Endothelial cell of umbilical vein (primary cell): ENCODE measurements at regions not wholly inside any gene's neighbourhood (a gene's known extent, or its start where the extent isn't known, plus 50 kb on each side); places are given as distances from the start of the nearest gene placed in this dataset.
A peak's percentile ranks its signal among the peaks of the same experiment; 100 is the strongest.

ENCODE experiments used
- BruUV-seq: library from RNA; stranded (reverse); fragments of 400-500 nt; replicated peaks from 2 replicates; lab custom pipeline; 2021; lab: Mats Ljungman, UMichigan
- CTCF ChIA-PET: fragments of 300-600, 350-600 bp; sonication (Branson Sonifier 250); formaldehyde crosslinking; loops from one replicate; lab custom pipeline; 2021; ENCODE audit warnings: antibody characterized with exemption, inconsistent platforms; lab: Charles Lee
- POLR2A ChIA-PET: fragments of 300-600, 350-600 bp; sonication (Branson Sonifier 250); formaldehyde crosslinking; loops from one replicate; lab custom pipeline; 2021; ENCODE audit warnings: antibody characterized with exemption, inconsistent platforms; lab: Charles Lee
- DNase-seq: peaks from one replicate; pipeline ENCODE4 v3.0.0-alpha.2; 2011; ENCODE audit warnings: low read depth, low spot score
- FAIRE-seq: peaks from 2 replicates; lab custom pipeline; 2011; peaks lifted over from hg19 to GRCh38; lab: Jason Lieb, UNC
- H2AFZ ChIP-seq: 2 replicates; pipeline ENCODE4 v1.6.0; 2012; ENCODE audit warnings: low read depth, low read length, control low read depth, inconsistent platforms
- H3K27ac ChIP-seq: 2 replicates; pipeline ENCODE4 v1.5.1; 2011; ENCODE audit warnings: low read depth, mild to moderate bottlenecking, control low read depth, low read length, moderate library complexity; ENCODE audit not compliant: insufficient read depth
- H3K27me3 ChIP-seq, 2 experiments: 2 replicates each; pipeline versions ENCODE4 v1.6.0 to v1.6.1; 2011; ENCODE audit warnings: low read length in 2 of 2, mixed read lengths in 1 of 2; ENCODE audit not compliant: control insufficient read depth in 2 of 2, insufficient read depth in 2 of 2
- H3K36me3 ChIP-seq, 2 experiments: 2 replicates in 1 of 2; 3 replicates in 1 of 2; pipeline ENCODE4 v1.5.1; 2011; ENCODE audit warnings: low read length in 2 of 2, mild to moderate bottlenecking in 1 of 2, moderate library complexity in 1 of 2; ENCODE audit not compliant: control insufficient read depth in 2 of 2, insufficient read depth in 2 of 2; ENCODE audit errors: extremely low read depth in 1 of 2
- H3K4me1 ChIP-seq: 3 replicates; pipeline ENCODE4 v1.5.1; 2011; ENCODE audit warnings: mild to moderate bottlenecking, low read length; ENCODE audit not compliant: control insufficient read depth, insufficient read depth; ENCODE audit errors: extremely low read depth
- H3K4me2 ChIP-seq: 2 replicates; pipeline ENCODE4 v1.6.1; 2011; ENCODE audit warnings: low read length, control low read depth, mixed read lengths; ENCODE audit not compliant: insufficient read depth
- H3K4me3 ChIP-seq, 3 experiments: fragments of 200-600 bp in 1 of 3; sonication (generic), shearing (Covaris generic) in 1 of 3; replicated peaks in 1 of 3; 2 replicates each; pipeline ENCODE4 v1.5.1; 2011 to 2016; ENCODE audit warnings: control low read depth in 3 of 3, low read length in 3 of 3, mild to moderate bottlenecking in 2 of 3, inconsistent platforms in 1 of 3, low read depth in 1 of 3, moderate library complexity in 1 of 3; ENCODE audit not compliant: insufficient read depth in 1 of 3
- H3K79me2 ChIP-seq: 2 replicates; pipeline ENCODE4 v1.6.0; 2012; ENCODE audit warnings: low read length, inconsistent platforms; ENCODE audit not compliant: control insufficient read depth, insufficient read depth
- H3K9ac ChIP-seq: replicated peaks from 2 replicates; pipeline ENCODE3; 2011; ENCODE audit warnings: low read length, control low read depth; ENCODE audit not compliant: insufficient read depth; ENCODE audit errors: extremely low read depth
- H3K9me1 ChIP-seq: replicated peaks from 3 replicates; pipeline ENCODE4 v1.6.0; 2011; ENCODE audit warnings: mild to moderate bottlenecking, low read length; ENCODE audit not compliant: control insufficient read depth, insufficient read depth; ENCODE audit errors: extremely low read depth
- H3K9me3 ChIP-seq: replicated peaks from 2 replicates; pipeline ENCODE4 v1.5.1; 2012; ENCODE audit warnings: low read length, inconsistent platforms; ENCODE audit not compliant: control insufficient read depth, insufficient read depth
- H4K20me1 ChIP-seq: replicated peaks from 2 replicates; pipeline ENCODE3; 2011; ENCODE audit warnings: mild to moderate bottlenecking, low read length; ENCODE audit not compliant: control insufficient read depth, insufficient read depth; ENCODE audit errors: extremely low read depth
- EZH2 ChIP-seq: IDR thresholded peaks from 2 replicates; pipeline ENCODE4 v1.6.1; 2012; ENCODE audit warnings: borderline replicate concordance, low read depth, mild to moderate bottlenecking, moderate library complexity, low read length, inconsistent platforms; ENCODE audit not compliant: severe bottlenecking
- FOS ChIP-seq: IDR thresholded peaks from 2 replicates; pipeline ENCODE4 v1.6.1; 2011; ENCODE audit warnings: mild to moderate bottlenecking, low read length, moderate library complexity, borderline replicate concordance; ENCODE audit not compliant: insufficient read depth
- GATA2 ChIP-seq: IDR thresholded peaks from 2 replicates; pipeline ENCODE4 v1.7.0; 2011; ENCODE audit warnings: low read depth, mild to moderate bottlenecking, moderate library complexity, mixed read lengths, low read length; ENCODE audit not compliant: insufficient read length, insufficient read depth
- JUN ChIP-seq: IDR thresholded peaks from 2 replicates; pipeline ENCODE4 v1.6.1; 2011; ENCODE audit warnings: borderline replicate concordance, low read depth; ENCODE audit not compliant: insufficient read length, insufficient read depth
- MYC ChIP-seq: IDR thresholded peaks from one replicate; pipeline ENCODE4 v1.6.1; 2011; ENCODE audit warnings: mild to moderate bottlenecking, low read depth, low read length
- POLR2A ChIP-seq: IDR thresholded peaks from 2 replicates; pipeline ENCODE4 v1.6.1; 2012; ENCODE audit warnings: low read depth, mild to moderate bottlenecking, control low read depth, low read length
- POLR2AphosphoS5 ChIP-seq: IDR thresholded peaks from 2 replicates; pipeline ENCODE4 v1.6.1; 2012; ENCODE audit warnings: low read depth, mild to moderate bottlenecking, control low read depth, low read length, moderate library complexity; ENCODE audit not compliant: insufficient read depth
- dilution Hi-C: fragments of 300-500 bp; cut with MboI; formaldehyde crosslinking; loops from one replicate; pipeline ENCODE4 v1.15.0; 2019; ENCODE audit warnings: low sequenced_read_pairs; ENCODE audit not compliant: extremely low pct_ligation_motif_present
- intact Hi-C: fragments of 100-400 bp; cut with micrococcal nuclease; formaldehyde crosslinking; loops from one replicate; pipeline ENCODE4 v1.10.0; 2022
- TF ChIP-seq, protein P1 (sequence below): IDR thresholded peaks from 2 replicates; pipeline ENCODE4 v1.6.1; 2011; ENCODE audit not compliant: insufficient read depth, insufficient read length
- TF ChIP-seq, protein P2 (sequence below), 2 donors: IDR thresholded peaks; 1 replicate in 1 of 2; 2 replicates in 1 of 2; pipeline ENCODE4 v1.5.1; 2011; ENCODE audit warnings: low read length in 2 of 2, mild to moderate bottlenecking in 2 of 2, moderate library complexity in 2 of 2, control low read depth in 1 of 2, inconsistent platforms in 1 of 2, low read depth in 1 of 2; ENCODE audit not compliant: insufficient read depth in 1 of 2; ENCODE audit errors: extremely low read depth in 1 of 2

DNA sequence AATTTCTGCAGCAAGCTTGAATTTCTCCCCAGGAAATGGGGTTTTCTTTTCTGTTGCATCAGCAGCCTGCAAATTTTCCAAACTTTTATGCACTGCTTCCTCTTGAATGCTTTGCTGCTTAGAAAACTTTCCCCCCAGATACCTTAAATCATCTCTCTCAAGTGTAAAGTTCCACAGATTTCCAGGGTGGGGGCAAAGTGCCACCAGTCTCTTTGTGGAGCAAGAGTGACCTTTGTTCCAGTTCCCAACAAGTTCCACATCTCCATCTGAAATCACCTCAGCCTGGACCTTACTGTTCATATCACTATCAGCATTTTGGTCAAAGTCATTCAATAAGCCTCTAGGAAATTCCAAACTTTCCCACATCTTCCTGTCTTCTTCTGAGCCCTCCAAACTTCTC, 241.6 kb upstream of the TMTC1 start:
- no peaks in the 10 kb centered on the region for H4K20me1 ChIP-seq
- peaks cover 25% of the 10 kb centered on the region for H3K4me1 ChIP-seq
- no peak for FAIRE-seq
- peak; percentile 19 for DNase-seq
- no peaks in the 10 kb centered on the region for H3K27me3 ChIP-seq
- no peak overlapping the region for H3K4me3 ChIP-seq
- H3K27ac ChIP-seq, result peak overlapping the region; percentile 79
- H2AFZ ChIP-seq, result no peak overlapping the region
- no peaks in the 10 kb centered on the region for H3K9me3 ChIP-seq
- H3K79me2 ChIP-seq, result no peaks in the 10 kb centered on the region
- CTCF ChIA-PET, result no interaction called here
- H3K9me1 ChIP-seq, result no peaks in the 10 kb centered on the region
- BruUV-seq, result no TSS peak
- no peak for TF ChIP-seq JUN
- no peak for TF ChIP-seq POLR2AphosphoS5
- no peak for TF ChIP-seq POLR2A
- TF ChIP-seq, protein P1, sequence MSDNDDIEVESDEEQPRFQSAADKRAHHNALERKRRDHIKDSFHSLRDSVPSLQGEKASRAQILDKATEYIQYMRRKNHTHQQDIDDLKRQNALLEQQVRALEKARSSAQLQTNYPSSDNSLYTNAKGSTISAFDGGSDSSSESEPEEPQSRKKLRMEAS, result no peak
- TF ChIP-seq EZH2, result no peak
- no peak for TF ChIP-seq FOS
- no peak for TF ChIP-seq MYC
- no peak for TF ChIP-seq GATA2
- TF ChIP-seq, protein P2, sequence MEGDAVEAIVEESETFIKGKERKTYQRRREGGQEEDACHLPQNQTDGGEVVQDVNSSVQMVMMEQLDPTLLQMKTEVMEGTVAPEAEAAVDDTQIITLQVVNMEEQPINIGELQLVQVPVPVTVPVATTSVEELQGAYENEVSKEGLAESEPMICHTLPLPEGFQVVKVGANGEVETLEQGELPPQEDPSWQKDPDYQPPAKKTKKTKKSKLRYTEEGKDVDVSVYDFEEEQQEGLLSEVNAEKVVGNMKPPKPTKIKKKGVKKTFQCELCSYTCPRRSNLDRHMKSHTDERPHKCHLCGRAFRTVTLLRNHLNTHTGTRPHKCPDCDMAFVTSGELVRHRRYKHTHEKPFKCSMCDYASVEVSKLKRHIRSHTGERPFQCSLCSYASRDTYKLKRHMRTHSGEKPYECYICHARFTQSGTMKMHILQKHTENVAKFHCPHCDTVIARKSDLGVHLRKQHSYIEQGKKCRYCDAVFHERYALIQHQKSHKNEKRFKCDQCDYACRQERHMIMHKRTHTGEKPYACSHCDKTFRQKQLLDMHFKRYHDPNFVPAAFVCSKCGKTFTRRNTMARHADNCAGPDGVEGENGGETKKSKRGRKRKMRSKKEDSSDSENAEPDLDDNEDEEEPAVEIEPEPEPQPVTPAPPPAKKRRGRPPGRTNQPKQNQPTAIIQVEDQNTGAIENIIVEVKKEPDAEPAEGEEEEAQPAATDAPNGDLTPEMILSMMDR (IDR thresholded peaks at IDR 0.05; ENCODE audit: extremely low read depth in 1 of 2, insufficient read depth in 1 of 2, low read depth in 1 of 2, low read length in 2 of 2), result no peak
- dilution Hi-C loops (no loop called here), intact Hi-C loops (loop anchor here (5.0 kb wide), 1 partner anchor 463 kb away; no protein-coding TSS in a partner anchor)
- no peak overlapping the region for H3K9ac ChIP-seq
- no peaks in the 10 kb centered on the region for H3K36me3 ChIP-seq
- POLR2A ChIA-PET, result no interaction called here
- no peak overlapping the region for H3K4me2 ChIP-seq
